CD4-positive, alpha-beta T cell treated with Interleukin-12 subunit alpha and Interleukin-12 subunit beta, for 1 hour (primary cell): ENCODE measurements at regions not wholly inside any gene's neighbourhood (a gene's known extent, or its start where the extent isn't known, plus 50 kb on each side); places are given as distances from the start of the nearest gene placed in this dataset.

ENCODE experiments used
- DNase-seq: peaks from one replicate; pipeline ENCODE4 v3.0.0-alpha.2; 2020

DNA sequence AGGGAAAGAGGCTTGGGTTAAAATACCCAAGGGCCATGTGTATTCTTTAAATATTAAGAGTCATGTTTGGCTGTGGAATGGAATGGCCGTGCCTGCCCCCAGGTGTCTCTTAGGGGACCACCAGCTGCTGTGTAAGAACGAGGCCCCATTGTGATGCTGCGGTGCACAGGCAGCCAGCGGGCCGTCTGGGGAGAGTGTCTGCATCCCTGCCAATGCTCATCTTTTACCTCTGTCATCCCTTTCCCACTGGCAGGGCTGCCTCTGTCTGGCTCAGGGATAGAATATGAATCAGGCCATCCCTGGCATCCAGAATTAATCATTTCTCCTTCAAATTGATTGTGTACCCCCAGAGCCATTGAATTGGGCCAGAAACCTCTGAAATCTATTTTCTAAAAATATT, 137.8 kb upstream of the GALNT17 start:
- DNase-seq = no peak

DNA sequence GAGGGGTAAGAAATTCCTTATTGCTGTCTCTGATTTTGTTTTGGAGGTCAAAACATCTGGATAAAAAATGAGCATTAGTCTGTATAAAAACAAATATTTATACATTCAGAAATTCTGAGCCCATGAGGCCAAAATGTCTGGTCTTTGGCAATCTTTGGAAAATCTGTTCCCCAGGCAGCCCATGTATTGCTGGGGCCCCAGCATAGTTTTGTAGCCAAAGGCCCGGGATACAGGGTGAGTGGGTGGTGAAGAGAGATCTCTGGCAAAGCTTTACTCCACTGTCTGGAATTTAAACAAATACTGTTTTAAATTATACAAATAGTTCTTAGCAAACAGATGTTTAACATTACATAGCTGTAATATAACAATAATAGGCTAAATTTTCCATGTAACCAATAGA, 134.7 kb upstream of the GALNT17 start:
- no peak for DNase-seq

DNA sequence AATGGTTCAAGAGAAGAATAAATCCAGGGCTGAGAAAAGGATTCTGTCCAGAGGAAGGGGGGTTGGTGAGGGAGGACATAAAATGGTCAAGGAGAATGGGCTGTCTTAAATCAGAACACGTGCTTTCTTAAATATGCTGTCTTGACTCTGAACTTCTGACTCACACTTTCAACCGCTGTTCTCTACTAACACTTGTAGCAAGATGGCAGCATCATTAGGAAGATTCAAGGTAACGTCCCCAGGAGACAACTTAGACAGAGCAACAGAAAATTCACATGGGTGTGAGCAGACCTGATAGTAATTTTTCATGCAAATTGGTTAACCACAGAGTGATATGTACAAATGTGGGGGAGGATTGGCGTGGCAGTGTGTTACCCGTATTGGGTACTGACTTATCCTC, 126.8 kb upstream of the GALNT17 start:
- DNase-seq = no peak

DNA sequence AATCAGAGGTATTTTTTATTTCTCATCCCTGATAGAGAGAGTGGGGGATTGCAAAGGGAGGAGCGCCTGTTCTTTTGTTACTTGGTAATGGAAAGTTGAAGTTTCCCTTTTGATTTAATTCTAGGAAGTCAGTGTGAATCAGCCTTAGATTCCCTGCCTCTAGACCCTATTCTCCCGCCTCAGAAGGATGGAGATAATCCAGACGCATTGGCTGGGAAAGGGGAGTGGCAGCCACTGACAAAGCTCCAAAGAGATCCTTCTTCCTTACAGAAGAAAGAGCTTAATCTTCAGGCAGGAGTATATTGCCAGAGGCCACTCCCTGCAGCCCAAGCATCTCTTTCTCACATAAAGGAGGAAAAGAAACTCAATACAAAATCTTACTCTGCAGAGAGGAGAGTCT, 122.3 kb upstream of the GALNT17 start:
- no peak for DNase-seq

DNA sequence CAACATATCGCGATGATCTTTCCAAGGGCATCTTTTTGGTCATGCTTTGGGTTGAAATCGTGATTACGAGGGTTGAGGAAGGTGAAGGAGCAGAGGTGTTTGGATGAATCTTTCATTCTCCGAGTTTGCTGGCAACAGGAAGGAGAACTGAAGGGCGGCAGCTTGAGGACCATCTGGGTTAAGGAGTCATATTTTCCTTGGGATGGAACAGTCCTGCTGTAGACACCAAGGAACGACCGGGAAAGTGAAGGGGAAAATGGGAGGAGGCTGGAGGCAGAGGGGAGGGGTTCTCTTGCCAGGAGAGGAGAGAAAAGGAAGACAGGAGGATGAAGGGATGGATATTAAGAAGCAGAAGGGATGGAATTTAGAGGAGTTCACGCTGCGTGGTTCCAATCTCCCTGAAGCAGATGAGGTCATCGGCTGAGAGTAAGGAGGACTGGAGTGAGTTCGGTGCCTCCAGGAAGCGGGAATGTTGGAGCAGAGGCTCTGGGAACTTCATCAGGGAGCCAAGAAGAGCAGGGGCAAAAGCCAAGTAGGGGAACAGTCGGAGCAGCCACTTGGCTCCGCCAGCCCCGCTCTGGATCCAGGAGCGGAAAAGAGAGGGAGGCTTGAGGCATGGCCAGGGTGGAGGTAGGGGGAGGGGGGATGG, 116.6 kb upstream of the GALNT17 start:
- DNase-seq = no peak

DNA sequence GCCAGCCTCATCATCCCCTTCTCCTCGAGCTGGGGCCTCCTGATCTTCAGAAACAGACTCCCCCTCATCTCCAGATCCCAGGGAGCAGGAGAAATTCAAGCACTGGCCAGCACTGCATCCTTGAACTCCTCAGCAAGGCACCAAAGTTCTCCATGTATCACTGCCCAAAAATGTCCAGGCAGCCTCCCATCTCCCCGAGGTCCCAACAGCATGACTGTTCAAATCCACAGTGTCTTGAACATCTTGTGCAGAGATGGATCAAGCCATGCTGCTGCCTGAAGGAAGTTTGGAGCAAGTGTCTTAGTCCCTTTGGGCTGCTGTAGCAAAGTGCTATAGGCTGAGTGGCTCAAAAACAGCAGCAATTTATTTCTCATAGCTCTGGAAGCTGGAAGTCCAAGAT, 115.5 kb upstream of the GALNT17 start:
- no peak for DNase-seq

DNA sequence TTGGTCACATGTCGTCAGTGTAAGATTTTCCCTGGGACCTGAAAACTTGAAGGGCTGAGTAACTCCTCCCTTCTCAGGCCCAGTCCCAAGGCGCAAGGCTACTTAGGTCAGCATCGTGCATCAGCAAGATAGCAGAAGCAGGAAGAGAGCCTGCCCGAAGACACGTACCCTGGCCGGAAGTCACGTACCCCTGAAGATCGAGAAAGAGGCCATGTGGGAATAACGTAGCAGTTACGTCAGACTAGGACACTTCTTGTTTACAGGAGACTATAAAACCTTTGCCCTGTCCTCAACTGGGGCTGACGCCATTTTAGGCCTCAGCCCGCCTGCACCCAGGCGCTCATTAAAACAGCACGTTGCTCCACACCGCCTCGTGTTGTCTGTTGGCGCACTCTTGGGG, 114.3 kb upstream of the GALNT17 start:
- no peak for DNase-seq

DNA sequence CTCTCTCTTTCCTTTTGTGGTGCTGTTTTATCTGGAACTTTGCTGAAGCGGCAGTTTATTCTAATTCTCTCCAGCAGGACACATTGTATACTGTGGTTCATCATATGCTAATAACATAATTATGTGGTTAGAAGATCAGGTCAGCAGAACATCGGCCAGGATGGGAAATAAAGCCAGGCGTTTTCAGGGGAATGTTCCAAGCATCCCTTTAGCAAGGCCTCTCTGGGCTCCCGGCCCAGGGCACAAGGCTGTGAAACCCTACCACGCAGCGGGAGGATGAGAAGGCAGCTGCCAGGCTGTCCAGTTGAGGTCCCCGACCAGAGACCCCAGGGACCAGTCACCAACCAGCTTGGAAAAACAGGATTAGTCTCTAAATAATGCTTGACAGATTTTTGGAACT, 112.2 kb upstream of the GALNT17 start:
- no peak for DNase-seq

DNA sequence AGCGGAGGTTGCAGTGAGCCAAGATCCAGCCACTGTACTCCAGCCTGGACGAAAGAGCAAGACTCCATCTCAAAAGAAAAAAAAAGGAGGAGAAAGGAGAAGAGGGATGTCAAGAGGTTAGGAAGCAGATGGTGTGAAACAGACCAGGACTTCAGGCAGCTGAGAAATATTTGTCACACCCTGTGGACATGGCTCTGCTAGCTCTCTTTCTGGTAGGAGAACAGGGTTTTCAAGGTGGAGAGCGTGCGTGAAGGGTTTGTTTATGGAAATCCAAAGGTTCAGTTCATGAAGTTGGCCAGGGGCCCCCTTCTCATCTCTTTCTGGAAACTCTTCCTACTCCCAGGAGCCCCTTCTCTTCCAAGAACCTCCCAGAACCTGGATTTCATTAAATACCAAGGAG, 110.8 kb upstream of the GALNT17 start:
- DNase-seq = no peak

DNA sequence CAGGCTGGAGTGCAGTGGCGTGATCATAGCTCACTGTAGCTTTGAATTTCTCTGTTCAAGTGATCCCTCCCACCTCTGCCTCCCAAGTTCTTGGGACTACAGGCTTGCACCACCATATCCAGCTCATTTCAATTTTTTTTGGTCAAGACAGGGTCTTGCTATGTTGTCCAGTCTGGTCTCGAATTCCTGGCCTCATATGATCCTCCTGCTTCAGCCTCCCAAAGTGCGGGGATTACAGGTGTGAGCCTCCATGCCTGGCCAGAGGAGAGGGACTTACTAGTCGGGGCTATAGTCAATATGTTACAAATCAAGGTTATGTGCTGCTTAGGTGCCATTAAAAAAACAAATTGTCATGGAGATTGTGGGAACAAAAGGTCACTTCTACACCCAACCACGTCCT, 105.3 kb upstream of the GALNT17 start:
- DNase-seq = no peak

DNA sequence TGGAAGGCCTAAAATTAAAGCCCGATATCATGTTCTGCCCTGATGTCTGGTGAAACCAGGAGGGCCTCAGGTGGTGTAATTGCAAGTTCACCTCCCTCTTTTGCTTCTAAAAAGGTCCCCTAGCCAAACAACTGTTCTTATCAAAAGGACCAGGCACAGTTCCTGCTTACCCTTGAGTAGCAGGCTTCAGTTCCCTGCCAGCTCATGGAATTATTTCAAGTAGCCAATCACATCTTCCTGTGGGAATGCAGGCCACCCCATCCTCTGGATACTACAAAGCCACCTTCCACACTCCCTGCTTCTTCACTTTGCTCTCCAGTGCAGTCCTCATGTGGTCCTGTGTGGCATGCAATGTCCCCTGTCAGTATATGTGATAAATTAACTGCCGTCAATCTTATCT, 97.7 kb upstream of the GALNT17 start:
- DNase-seq = no peak

DNA sequence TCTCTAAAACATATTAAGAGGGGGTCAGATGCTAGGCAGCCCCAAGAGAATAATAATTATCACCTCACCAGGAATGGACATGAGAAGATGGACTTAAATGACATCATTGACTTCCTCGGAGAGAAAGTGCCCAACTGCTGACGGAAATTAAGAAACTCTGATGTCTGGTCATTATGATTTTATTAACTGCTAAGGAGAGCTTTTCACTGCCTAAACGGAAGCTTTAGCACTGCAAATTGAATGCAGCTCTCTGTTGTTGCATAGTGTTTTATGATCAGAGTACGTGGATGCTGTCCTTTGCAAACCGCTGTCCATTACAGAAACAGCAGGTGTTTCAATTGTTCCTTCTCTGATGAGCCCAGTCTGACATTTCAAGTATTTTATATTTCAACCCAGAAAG, 89.4 kb upstream of the GALNT17 start:
- no peak for DNase-seq

DNA sequence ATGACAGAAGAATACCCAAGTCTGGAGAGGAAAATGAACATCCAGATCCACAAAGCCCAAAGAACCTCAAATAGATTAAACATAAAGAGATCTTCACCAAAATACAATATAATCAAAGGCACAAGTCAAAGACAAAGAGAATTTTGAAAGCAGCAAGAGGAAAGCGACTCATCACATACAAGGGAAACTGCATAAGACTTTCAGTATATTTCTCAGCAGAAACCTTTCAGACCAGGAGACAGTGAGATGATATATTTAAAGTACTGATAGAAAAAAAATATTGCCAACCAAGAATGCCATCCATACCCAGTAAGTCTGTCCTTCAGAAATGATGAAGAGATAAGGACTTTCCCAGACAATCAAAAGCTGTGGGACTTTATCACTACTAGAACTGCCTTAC, 81.5 kb upstream of the GALNT17 start:
- no peak for DNase-seq

DNA sequence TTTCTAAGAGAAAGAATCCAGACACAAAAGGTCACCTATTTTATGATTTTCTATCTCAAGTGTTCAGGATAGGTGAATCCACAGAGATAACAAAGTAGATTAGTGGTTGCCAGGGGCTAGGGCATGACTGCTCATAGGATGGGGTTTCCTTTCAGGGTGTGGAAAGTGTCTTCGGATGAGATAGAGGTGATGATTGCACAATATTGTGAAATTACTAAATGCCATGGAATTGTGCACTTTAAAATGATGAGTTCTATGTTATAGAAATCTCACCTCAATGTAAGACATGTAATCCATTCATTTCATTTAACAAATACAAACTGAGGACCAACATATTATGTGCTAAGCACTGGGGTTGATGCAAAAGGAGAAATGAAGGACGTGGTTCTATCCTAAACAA, 76.4 kb upstream of the GALNT17 start:
- no peak for DNase-seq

DNA sequence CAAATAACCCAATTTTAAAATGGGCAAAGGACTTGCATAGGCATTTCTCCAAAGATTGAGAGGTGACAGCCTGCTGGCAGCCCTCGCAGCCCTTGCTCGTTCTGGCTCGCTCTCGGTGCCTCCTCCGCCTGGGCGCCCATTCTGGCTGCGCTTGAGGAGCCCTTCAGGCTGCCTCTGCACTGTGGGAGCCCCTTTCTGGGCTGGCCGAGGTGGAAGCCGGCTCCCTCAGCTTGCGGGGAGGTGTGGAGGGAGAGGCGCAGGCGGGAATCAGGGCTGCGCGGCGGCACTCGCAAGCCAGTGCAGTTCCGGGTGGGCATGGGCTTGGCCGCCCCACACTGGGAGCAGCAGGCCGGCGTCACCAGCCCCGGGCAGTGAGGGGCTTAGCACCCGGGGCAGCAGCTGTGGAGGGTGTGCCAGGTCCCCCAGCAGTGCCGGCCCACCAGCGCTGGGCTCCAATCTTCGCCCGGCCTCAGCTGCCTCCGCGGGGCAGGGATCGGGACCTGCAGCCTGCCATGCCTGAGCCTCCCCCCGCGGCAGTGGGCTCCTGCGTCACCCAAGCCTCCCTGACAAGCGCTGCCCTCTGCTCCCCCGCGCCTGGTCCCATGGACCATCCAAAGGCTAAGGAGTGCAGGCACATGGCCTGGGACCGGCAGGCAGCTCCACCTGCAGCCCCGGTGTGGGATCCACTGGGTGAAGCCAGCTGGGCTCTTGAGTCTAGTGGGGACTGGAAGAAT, 54.0 kb upstream of the GALNT17 start:
- no peak for DNase-seq
